NB4 (cell line): ENCODE measurements at regions not wholly inside any gene's neighbourhood (a gene's known extent, or its start where the extent isn't known, plus 50 kb on each side); places are given as distances from the start of the nearest gene placed in this dataset.

Experiments used
- DNase-seq: peaks from one replicate; pipeline ENCODE4 v3.0.0; 2010; ENCODE audit warnings: low read depth
- H3K4me3 ChIP-seq: one replicate; pipeline ENCODE4 v1.5.1; 2011; ENCODE audit warnings: mild to moderate bottlenecking, low read depth, low read length, moderate library complexity
- MAX ChIP-seq: IDR thresholded peaks from 2 replicates; pipeline ENCODE4 v1.6.1; 2011; ENCODE audit warnings: low read depth, low read length
- MYC ChIP-seq: IDR thresholded peaks from 2 replicates; pipeline ENCODE4 v1.6.1; 2011; ENCODE audit warnings: low read depth, low read length
- POLR2A ChIP-seq: IDR thresholded peaks from 2 replicates; pipeline ENCODE4 v1.6.1; 2011; ENCODE audit warnings: mild to moderate bottlenecking; ENCODE audit not compliant: insufficient read length; ENCODE audit errors: extremely low read depth
- TF ChIP-seq, protein P1 (sequence below): IDR thresholded peaks from one replicate; pipeline ENCODE4 v1.5.1; 2012; ENCODE audit warnings: low read depth, low read length

- DNase-seq, result no peak
- TF ChIP-seq MAX (no peak), MYC (no peak), POLR2A (no peak)
- TF ChIP-seq, protein P1, sequence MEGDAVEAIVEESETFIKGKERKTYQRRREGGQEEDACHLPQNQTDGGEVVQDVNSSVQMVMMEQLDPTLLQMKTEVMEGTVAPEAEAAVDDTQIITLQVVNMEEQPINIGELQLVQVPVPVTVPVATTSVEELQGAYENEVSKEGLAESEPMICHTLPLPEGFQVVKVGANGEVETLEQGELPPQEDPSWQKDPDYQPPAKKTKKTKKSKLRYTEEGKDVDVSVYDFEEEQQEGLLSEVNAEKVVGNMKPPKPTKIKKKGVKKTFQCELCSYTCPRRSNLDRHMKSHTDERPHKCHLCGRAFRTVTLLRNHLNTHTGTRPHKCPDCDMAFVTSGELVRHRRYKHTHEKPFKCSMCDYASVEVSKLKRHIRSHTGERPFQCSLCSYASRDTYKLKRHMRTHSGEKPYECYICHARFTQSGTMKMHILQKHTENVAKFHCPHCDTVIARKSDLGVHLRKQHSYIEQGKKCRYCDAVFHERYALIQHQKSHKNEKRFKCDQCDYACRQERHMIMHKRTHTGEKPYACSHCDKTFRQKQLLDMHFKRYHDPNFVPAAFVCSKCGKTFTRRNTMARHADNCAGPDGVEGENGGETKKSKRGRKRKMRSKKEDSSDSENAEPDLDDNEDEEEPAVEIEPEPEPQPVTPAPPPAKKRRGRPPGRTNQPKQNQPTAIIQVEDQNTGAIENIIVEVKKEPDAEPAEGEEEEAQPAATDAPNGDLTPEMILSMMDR, result no peak
Observed at GRCh38 chr6:10302566-10303235, 112.2 kb downstream of the TFAP2A start.

GRCh38 chr6:10300071-10300470 lies 114.8 kb downstream of the TFAP2A start:
- DNase-seq, result no peak
- TF ChIP-seq MAX (no peak), POLR2A (no peak)
- TF ChIP-seq, protein P1, result no peak
- H3K4me3 ChIP-seq, result no peak overlapping the region

More at GRCh38 chr6:10302566-10303235, 112.2 kb downstream of the TFAP2A start:
- H3K4me3 ChIP-seq, result no peak overlapping the region

DNA sequence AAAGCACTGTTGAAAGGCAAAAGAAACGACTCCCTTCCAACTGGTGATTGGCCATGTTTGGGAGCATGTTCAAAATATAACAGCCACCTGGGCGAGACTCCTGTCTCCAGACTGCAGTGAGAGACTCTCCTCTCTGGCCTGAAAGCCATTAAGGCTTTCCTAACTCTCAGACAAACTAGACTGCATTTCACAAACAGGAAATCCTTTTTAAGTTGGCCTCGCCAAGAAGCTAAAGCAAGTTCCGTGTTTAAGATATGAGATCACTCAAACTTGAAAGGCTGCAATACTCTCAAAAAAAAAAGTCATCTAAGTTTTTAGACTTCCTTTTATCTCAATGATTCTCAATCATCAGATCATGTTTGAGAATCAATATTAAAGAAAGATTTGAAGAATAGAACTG lies 117.0 kb downstream of the TFAP2A start:
- H3K4me3 ChIP-seq, result no peak overlapping the region
- no peak for TF ChIP-seq POLR2A
- TF ChIP-seq MYC, result no peak
- TF ChIP-seq, protein P1, result no peak
- TF ChIP-seq MAX, result no peak
- peak; percentile 73 for DNase-seq

DNA sequence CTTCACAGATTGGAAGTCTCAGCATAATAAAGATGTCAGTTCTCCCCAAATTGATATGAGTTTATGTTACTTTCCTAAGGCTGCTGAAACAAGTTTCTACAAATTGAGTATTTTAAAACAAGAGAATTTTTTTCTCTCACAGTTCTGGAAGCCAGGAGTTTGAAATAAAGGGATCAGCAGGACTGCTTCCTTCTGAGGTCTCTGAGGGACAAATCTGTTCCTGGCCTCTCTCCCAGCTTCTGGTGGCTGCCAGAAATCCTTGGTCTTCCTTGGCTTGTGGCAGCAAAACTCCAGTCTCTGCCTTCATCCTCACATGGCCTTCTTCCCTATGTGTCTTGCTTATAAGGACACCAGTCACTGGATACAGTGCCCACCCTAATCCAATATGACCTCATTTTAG lies 136.1 kb downstream of the TFAP2A start:
- TF ChIP-seq MYC (no peak), MAX (no peak), POLR2A (no peak)
- TF ChIP-seq, protein P1, result no peak
- H3K4me3 ChIP-seq, result no peak overlapping the region
- no peak for DNase-seq

- DNase-seq, result no peak
- no peak overlapping the region for H3K4me3 ChIP-seq
- TF ChIP-seq, protein P1, result no peak
- TF ChIP-seq POLR2A (no peak), MYC (no peak), MAX (no peak)
Observed at GRCh38 chr6:10276660-10277287, 138.1 kb downstream of the TFAP2A start.
